Right lobe of liver (tissue), 4 donors: ENCODE measurements at regions not wholly inside any gene's neighbourhood (a gene's known extent, or its start where the extent isn't known, plus 50 kb on each side); places are given as distances from the start of the nearest gene placed in this dataset.

Experiments
- CTCF ChIP-seq, 4 donors: fragments of 200-600 bp in 3 of 4; fragments of 450-650 bp in 1 of 4; IDR thresholded peaks; one replicate each; pipeline versions ENCODE4 v1.5.1 to v1.8.0; 2016 to 2022; ENCODE audit warnings: antibody characterized with exemption in 4 of 4, mild to moderate bottlenecking in 2 of 4
- POLR2A ChIP-seq: fragments of 450-650 bp; IDR thresholded peaks from one replicate; pipeline ENCODE4 v1.6.1; 2017; ENCODE audit warnings: antibody characterized with exemption, mild to moderate bottlenecking
- donor health status: DM: no; HTN: no; CAD: no.
- donor health status: DM: no; HTN: no; CAD: no.
- donor health status: DM: no; HTN: yes; CAD: no.

- TF ChIP-seq CTCF (IDR thresholded peaks at IDR 0.05) (no peak), POLR2A (no peak)
Measured at GRCh38 chr11:21711341-21711740, 481.5 kb upstream of the ANO5 start.
